ENCODE measurements at regions not wholly inside any gene's neighbourhood (a gene's known extent, or its start where the extent isn't known, plus 50 kb on each side); places are given as distances from the start of the nearest gene placed in this dataset.
"Not testable (repeated sequence)": the region's sequence is repeated elsewhere in the genome, so short reads cannot be mapped to it uniquely, and the experiment has no call there.

DNA sequence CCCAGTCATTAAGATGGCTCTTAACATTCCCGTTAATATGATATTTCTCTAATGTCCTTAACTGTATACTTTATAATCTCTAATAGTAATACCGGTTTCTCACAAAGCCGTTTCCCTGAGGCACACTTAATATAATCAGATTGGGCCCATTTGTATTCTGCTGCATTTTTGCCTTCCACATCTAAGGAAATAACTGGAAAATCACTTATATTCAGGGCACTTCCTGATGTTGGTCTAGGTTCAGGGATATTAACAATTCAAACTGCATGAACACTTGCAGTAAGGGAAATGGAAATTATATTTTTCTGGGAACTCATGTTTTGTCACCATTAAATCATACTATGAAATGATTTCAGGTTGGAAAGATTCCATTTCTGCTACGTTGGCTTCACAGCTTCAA lies 119.8 kb downstream of the TPR start:
- intact Hi-C loops (cut with DNase I; ENCODE audit: low total_unique reads): no loop called here
- H3K4me3 ChIP-seq: no peak overlapping the region
- no peak for DNase-seq
- no peaks in the 10 kb centered on the region for H3K4me1 ChIP-seq
- no peaks in the 10 kb centered on the region for H3K9me3 ChIP-seq
- H3K36me3 ChIP-seq (ENCODE audit: low read depth, missing control alignments): no peaks in the 10 kb centered on the region
- 79 to 86% methylated on average over 4 of the region's 4 CpGs for WGBS, 2 donors
- H3K27me3 ChIP-seq: no peaks in the 10 kb centered on the region
- TF ChIP-seq, protein P1, sequence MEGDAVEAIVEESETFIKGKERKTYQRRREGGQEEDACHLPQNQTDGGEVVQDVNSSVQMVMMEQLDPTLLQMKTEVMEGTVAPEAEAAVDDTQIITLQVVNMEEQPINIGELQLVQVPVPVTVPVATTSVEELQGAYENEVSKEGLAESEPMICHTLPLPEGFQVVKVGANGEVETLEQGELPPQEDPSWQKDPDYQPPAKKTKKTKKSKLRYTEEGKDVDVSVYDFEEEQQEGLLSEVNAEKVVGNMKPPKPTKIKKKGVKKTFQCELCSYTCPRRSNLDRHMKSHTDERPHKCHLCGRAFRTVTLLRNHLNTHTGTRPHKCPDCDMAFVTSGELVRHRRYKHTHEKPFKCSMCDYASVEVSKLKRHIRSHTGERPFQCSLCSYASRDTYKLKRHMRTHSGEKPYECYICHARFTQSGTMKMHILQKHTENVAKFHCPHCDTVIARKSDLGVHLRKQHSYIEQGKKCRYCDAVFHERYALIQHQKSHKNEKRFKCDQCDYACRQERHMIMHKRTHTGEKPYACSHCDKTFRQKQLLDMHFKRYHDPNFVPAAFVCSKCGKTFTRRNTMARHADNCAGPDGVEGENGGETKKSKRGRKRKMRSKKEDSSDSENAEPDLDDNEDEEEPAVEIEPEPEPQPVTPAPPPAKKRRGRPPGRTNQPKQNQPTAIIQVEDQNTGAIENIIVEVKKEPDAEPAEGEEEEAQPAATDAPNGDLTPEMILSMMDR (IDR thresholded peaks at IDR 0.05): no peak
- no peak for TF ChIP-seq POLR2A (IDR thresholded peaks at IDR 0.05)
- H3K27ac ChIP-seq: no peak overlapping the region

DNA sequence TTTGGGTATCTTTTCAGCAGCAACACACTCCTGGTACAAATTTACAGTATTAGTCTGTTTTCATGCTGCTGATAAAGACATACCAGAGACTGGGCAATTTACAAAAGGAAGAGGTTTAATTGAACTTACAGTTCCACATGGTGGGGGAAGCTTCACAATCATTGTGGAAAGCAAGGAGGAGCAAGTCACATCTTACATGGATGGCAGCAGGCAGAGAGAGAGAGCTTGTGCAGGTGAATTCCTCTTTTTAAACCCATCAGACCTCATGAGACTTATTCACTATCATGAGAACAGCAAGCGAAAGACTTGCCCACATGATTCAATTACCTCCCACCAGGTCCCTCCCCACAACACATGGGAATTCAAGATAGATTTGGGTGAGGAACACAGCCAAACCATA lies 124.5 kb downstream of the TPR start:
- H3K27me3 ChIP-seq: no peaks in the 10 kb centered on the region
- no peaks in the 10 kb centered on the region for H3K36me3 ChIP-seq (ENCODE audit: low read depth, missing control alignments)
- H3K4me3 ChIP-seq: no peak overlapping the region
- intact Hi-C loops (cut with DNase I; ENCODE audit: low total_unique reads): no loop called here
- H3K27ac ChIP-seq: no peak overlapping the region
- WGBS, 2 donors: 84 to 92% methylated on average over 1 of the region's 1 CpG
- H3K9me3 ChIP-seq: no peaks in the 10 kb centered on the region
- DNase-seq: no peak
- no peaks in the 10 kb centered on the region for H3K4me1 ChIP-seq
- no peak for TF ChIP-seq POLR2A (IDR thresholded peaks at IDR 0.05)
- TF ChIP-seq, protein P1 (IDR thresholded peaks at IDR 0.05): no peak

DNA sequence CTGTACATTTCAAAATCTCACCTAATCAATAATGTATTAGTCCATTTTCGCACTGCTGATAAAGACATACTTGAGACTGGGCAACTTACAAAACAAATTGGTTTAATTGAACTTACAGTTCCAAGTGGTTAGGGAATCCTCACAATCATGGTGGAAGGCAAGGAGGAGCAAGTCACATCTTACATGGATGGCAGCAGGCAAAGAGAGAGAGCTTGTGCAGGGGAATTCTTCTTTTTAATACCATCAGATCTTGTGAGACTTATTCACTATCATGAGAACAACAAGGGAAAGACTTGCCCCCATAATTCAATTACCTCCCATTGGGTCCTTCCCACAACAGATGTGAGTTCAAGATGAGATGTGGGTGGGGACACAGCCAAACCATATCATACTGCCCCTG lies 126.4 kb downstream of the TPR start:
- H3K27me3 ChIP-seq; DNase-seq; intact Hi-C loops (cut with DNase I; ENCODE audit: low total_unique reads); H3K36me3 ChIP-seq (ENCODE audit: low read depth, missing control alignments); H3K27ac ChIP-seq; H3K9me3 ChIP-seq; H3K4me3 ChIP-seq; H3K4me1 ChIP-seq: not testable (repeated sequence)
- WGBS, 2 donors: 0% methylated on average over 1 of the region's 1 CpG

DNA sequence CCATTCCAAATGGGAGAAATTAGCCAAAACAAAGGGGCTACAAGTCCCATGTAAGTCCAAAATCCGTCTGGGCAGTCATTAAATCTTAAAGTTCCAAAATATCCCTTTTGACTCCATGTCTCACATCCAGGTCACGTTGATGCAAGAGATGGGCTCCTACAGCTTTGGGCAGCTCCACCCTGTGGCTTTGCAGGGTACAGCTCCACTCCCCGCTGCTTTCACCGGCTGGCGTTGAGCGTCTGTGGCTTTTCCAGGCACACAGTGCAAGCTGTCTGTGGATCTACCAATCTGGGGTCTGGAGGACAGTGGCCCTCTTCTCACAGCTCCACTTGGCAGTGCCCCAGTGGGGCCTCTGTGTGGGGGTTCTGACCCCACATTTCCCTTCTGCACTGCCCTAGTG lies 130.2 kb downstream of the TPR start:
- TF ChIP-seq, protein P1 (IDR thresholded peaks at IDR 0.05): no peak
- TF ChIP-seq POLR2A (IDR thresholded peaks at IDR 0.05): no peak
- H3K4me3 ChIP-seq: no peak overlapping the region
- H3K4me1 ChIP-seq: no peaks in the 10 kb centered on the region
- H3K27me3 ChIP-seq: no peaks in the 10 kb centered on the region
- intact Hi-C loops (cut with DNase I; ENCODE audit: low total_unique reads): no loop called here
- H3K36me3 ChIP-seq (ENCODE audit: low read depth, missing control alignments): no peaks in the 10 kb centered on the region
- no peak overlapping the region for H3K27ac ChIP-seq
- H3K9me3 ChIP-seq: no peaks in the 10 kb centered on the region
- 60 to 70% methylated on average over 2 to 6 of the region's 6 CpGs for WGBS, 2 donors
- DNase-seq: peak; percentile 17

Measured in testis (tissue), 2 donors.